Sigmoid colon (tissue), 4 donors: ENCODE measurements at regions not wholly inside any gene's neighbourhood (a gene's known extent, or its start where the extent isn't known, plus 50 kb on each side); places are given as distances from the start of the nearest gene placed in this dataset.

Experiments
- CTCF ChIP-seq, 4 experiments: fragments of 450-650 bp in 3 of 4; fragments of 200-600 bp in 1 of 4; IDR thresholded peaks; one replicate each; pipeline ENCODE4 v1.5.1; 2016 to 2019; ENCODE audit warnings: antibody characterized with exemption in 4 of 4, mild to moderate bottlenecking in 3 of 4, moderate library complexity in 2 of 4
- EP300 ChIP-seq, 4 donors: sonication (generic); formaldehyde crosslinking; IDR thresholded peaks; one replicate each; pipeline ENCODE4 v1.6.1; 2017; ENCODE audit warnings: antibody characterized with exemption in 4 of 4
- POLR2A ChIP-seq, 2 donors: fragments of 450-650 bp; IDR thresholded peaks; one replicate each; pipeline ENCODE4 v1.6.1; 2016; ENCODE audit warnings: antibody characterized with exemption in 2 of 2, mild to moderate bottlenecking in 2 of 2, moderate library complexity in 2 of 2
- POLR2AphosphoS5 ChIP-seq, 4 donors: sonication (generic); formaldehyde crosslinking; IDR thresholded peaks; one replicate each; pipeline ENCODE4 v1.6.1; 2017; ENCODE audit warnings: antibody characterized with exemption in 4 of 4

GRCh38 chr3:117228466-117228865 lies 518.9 kb downstream of the TUSC7 start:
- TF ChIP-seq CTCF (IDR thresholded peaks at IDR 0.05) = no peak
- no peak for TF ChIP-seq POLR2AphosphoS5 (IDR thresholded peaks at IDR 0.05)
- no peak for TF ChIP-seq POLR2A (IDR thresholded peaks at IDR 0.05)
- TF ChIP-seq EP300 (IDR thresholded peaks at IDR 0.05) = no peak
